Activated CD4-positive, alpha-beta T cell treated with anti-CD3 and anti-CD28 coated beads for 24 hours (primary cell): ENCODE measurements at regions not wholly inside any gene's neighbourhood (a gene's known extent, or its start where the extent isn't known, plus 50 kb on each side); places are given as distances from the start of the nearest gene placed in this dataset.
"Not testable (repeated sequence)": the region's sequence is repeated elsewhere in the genome, so short reads cannot be mapped to it uniquely, and the experiment has no call there.

ENCODE experiments used
- DNase-seq, 2 donors: peaks; one replicate each; pipeline ENCODE4 v3.0.0-alpha.2; 2020; ENCODE audit warnings: low read depth in 2 of 2

DNA sequence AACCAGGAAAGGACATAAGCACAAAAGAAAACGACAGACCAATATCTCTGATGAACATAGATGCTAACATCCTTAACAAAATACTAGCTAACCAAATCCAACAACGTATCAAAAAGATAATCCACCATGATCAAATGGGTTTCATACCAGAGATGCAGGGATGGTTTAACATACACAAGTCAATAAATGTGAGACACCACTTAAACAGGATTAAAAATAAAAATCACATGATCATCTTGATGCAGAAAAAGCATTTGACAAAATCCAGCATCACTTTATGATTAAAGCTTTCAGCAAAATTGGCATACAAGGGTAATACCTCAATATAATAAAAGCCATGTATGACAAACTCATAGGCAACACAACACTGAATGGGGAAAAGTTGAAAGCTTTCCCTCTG lies 138.4 kb downstream of the ADCYAP1 start:
- not testable (repeated sequence) for DNase-seq

DNA sequence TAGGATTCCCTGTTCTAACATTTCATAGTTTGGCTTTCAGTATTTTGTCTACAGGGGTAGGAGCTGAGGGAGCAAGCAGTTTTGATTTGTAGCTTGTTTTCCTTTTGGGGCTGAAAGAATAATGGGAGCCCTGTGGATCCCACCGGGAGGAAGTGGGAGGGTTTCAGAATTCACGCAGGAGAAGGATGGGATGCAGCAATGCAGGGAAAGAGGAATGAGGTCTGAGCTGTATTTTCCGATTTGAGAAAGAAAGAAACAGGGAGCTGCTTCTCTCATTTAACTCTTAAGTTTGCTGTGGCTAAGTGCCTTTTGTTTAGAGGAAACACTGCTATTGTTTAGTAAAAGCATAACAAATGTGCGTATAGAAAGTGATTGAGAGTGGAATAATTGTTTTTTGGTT lies 141.0 kb downstream of the ADCYAP1 start:
- DNase-seq, result no peak

DNA sequence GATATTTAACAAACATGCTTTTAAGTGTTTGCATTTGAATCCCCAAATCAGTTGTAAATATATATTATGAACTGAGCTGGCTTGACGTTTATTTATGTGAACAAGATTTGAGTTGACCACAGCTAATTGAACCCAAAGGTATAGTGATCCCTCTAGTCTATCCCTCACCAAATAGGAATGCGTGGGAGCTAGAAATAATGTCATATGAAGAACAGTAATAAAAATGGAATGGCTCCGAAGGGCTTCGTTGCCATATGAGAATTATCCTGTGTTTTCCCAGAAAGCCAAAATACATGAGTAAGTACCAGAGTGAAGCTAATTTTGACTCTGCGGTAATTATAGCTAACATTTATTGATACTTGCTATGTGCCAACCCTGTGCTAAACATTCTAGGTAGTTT lies 142.7 kb downstream of the ADCYAP1 start:
- no peak for DNase-seq

DNA sequence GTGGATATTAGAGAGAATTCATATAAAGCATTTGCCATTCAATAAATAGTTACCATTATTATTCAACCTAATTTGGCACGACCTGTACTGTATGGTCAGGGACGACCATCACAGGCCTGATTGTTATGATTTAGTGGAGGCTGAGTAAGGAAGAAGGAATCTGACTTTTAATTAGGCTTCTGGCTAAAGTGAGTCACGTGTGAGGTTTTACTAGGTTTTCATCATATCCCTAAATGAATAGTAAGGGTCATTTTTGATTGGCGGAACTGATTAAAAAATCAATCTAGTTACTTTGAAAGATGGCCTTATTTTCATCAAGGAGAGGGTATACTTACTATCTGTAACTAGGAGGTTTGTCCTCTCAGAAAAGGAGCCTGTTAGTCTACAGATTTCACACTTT lies 143.4 kb downstream of the ADCYAP1 start:
- no peak for DNase-seq

DNA sequence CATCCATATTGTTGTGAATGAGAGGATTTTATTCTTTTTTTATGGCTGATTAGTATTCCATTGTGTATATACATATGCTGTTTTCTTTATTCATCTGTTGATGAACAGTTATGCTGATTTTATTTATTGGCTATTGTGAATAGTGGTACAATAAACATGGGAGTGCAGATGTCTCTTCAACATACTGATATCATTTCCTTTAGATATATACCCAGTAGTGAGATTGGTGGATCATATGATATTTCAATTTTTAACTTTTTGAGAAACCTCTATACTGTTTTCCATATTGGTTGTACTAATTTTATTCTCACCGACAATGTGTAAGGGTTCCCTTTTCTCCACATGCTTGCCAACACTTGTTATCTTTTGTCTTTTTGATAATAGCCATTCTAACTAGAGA lies 144.5 kb downstream of the ADCYAP1 start:
- DNase-seq, result no peak

DNA sequence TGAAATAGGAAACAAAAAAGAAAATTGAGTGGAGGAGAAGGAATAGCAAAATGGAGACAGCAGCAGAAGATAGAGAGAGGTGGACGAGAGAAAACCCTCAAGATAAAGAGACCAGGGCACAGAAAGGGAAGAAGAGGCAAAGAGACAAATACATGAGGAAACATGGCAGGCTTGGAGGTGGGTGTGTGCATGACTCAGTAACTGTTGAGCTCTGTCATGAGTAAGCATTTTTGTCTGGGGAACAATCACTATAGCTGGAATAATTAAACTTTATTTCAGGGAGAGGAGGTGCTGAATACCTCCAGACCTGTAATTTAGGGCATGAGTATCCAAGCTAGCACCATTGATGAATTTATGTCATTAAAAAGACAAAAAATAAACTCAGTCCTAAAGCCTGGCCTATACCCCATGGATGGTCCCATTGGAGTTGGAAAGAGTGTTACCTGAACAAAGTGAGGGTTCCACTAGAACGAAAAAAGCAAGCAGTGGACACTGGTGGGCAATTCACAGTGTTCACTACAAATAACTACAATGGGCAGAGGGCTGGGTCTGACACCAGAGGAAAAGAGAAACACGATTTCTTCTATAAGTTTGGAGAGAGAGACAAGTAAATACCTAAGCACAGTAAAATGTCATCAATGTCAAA lies 145.5 kb downstream of the ADCYAP1 start:
- no peak for DNase-seq

DNA sequence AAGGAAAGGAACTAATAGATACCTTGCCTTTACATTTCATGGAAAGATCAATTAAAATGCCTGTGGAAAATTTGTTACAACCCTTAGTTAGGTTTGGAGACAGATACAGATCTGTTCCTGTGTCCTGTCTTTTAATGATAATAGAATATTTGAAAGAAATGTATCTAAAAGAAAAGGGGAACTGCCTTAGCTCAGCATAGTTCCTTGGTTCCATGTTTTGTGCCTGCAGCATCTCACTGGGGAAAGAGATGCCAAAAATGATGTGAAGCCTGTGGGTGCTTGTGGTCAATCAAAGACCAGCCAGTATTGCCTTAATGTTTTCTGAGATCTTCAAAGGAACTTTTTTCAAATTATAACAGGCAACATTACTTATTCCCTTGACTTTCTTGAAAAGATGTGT lies 147.6 kb downstream of the ADCYAP1 start:
- DNase-seq, result no peak

DNA sequence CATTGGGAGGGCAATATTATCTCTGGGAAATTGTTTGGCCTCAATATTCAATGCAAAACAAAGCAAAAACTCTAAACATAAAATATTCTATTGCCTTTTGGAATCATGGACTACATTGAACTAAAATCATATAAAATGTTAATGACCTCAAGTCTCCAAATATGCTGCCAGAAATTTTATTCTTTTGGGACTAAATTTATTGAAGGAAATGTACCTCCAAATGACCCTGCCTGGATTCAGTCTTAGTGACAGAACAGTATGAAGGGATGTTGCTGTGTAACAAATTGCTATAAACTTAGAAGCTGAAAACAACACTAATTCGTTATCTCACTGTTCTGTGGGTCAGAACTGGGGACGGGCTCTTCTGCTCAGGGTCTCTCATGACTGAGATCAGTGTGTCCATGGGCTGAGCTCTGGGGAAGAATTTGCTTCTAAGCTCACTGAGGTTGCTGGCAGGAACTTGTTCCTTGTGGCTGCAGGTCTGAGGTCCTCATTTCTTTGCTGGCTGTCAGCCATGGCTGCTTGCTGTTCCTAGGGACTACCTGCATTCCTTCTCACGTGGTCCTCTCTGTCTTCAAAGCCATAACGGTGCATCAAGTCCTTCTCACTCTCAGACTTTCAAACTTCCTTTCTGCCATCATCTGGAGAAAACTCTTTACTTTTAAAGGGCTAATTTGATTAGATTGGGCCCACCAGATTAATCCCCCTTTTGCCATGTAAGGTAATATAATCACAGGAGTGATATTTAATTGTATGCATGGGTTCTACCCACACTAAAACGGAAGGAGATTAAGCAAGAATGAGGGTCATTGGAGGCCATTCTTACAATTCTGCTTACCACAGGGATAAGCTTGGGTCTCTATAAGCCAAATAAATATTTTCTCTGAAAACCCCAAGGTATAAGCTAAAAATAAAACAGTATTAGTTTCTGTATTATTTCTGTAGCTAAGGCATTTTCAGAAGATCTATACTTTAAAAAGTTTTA lies 149.0 kb downstream of the ADCYAP1 start:
- no peak for DNase-seq

DNA sequence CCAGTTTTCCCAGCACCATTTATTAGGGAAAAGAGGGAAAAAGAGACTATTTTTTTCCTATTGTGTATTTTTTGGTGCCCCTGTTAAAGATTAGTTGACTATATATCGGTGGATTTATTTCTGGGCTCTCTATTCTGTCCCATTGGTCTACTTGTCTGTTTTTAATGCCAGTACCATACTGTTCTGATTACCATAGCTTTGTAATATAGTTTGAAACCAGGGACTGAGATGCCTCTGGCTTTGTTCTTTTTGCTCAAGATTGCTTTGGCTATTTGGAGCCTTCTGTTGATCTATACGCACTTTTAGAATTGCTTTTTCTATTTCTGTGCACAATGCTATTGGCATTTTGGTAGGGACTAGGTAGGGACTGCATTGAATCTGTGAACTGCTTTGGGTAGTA lies 151.7 kb downstream of the ADCYAP1 start:
- no peak for DNase-seq

DNA sequence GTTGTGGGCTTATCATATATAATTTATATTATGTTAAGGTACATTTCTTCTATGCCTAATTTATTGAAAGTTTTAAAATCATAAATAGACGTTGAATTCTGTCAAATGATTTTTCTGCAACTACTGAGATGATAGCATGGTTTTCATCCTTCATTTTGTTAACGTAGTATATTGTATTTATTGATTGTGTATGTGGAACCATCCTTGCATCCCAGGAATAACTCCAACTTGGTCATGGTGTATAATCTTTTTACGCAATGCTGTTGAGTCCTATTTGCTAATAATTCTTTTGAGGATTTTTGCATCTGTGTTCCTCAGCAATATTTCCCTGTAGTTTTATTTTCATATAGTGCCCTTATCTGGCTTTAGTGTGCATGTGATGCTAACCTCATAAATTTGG lies 152.7 kb downstream of the ADCYAP1 start:
- DNase-seq, result no peak

DNA sequence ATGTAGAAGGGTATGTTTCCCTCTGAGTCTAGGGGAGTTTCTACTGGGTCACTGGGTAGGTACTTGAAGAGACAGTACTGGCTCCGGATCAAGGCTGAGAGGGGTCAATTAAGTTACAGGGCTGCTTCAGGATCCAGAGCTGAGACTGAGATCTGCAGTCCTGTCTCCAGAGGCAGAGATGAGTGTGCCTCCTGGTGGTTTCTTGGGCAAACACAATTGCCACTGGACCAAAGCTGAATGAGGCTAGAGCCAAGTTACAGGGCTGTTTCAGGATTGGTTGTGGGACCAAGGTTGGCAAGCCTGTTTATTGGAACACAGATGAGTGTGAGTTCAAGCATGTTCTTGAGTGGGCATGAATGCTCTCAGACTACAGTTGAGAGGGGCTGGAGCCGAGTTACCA lies 157.9 kb downstream of the ADCYAP1 start:
- no peak for DNase-seq

DNA sequence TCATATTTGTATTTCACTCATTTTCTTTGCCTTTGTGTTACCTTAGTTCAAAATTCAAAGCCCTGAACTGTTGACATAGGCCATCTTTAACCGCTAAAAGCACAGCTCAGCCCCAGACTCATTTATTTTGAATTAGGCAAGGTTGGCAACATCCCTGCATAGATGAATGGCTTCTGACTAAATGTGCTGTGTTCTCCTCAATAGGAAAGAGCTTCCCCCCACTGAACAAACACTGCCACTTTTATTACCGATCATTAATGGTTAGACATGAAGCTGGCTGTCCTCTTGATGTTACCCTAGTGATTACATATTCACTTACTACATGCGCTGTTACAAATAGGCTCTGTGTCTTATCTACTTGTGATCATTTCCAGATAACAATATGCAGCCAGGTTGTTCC lies 170.7 kb downstream of the ADCYAP1 start:
- DNase-seq, result no peak

DNA sequence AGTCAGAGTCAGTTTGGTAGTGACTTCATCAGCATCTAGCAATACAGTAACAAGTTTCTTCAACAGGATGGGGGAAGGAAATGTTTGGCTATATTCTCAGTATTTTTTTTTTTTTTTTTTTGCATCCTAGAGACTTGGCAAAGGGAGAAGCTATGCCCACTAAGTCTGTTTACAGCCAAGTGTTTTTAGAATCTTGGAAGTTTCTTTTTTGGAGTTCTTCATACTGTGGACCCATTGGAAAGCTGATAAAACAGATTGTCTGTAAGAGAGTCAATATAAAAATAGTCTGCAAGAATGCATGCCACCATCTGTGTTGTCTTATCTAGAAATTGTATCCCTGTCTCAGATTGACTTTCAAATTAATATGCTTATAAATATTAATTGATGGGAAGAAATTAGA lies 171.2 kb downstream of the ADCYAP1 start:
- no peak for DNase-seq

DNA sequence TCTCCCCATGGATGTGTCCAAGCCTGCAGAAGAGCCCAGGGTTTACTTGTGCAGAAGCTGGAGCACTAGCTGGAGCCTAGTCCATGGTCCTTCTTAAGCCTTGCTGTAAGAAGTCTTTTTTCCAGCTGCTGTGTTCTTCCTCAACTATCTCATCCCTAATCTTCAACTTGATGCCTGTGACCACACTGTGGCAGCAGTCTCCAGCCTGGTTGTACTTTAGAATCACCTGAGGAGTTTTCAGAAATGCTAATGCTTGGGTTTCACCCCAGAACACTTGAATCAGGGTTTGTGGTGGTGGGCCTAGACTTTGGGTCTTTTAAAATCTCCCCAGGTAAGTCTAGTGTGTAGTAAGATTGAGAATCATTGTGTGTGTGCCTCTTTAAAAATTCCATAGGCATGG lies 173.6 kb downstream of the ADCYAP1 start:
- DNase-seq, result no peak

DNA sequence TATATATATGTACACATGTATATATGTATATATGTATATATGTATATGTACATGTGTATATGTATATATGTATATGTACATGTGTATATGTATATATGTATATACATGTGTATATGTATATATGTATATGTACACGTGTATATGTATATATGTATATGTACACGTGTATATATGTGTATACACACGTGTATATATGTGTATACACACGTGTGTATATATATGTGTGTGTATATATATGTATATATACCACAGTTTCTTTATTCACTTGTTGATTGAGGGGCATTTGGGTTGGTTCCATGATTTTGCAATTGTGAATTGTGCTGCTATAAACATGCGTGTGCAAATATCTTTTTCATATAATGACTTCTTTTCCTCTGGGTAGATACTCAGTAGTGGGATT lies 179.0 kb downstream of the ADCYAP1 start:
- DNase-seq, result not testable (repeated sequence)

DNA sequence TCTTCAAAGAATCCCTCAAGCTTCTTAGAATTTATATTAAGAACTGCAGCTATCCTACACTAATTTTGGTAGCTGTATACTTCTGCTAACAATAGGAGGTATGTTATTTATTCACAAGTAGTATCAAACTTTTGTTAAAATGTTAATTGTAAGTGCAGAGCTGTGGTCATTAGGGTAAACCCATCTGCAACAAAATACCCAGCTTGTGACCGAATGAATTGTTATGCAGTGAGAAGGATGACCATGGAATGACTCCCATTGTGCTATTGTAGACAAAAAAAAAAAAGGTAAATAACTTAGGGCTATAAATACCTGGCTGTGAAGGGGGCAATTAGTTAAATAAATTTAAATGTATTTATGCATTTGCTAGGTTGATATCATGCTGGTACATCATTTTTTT lies 186.1 kb downstream of the ADCYAP1 start:
- no peak for DNase-seq

DNA sequence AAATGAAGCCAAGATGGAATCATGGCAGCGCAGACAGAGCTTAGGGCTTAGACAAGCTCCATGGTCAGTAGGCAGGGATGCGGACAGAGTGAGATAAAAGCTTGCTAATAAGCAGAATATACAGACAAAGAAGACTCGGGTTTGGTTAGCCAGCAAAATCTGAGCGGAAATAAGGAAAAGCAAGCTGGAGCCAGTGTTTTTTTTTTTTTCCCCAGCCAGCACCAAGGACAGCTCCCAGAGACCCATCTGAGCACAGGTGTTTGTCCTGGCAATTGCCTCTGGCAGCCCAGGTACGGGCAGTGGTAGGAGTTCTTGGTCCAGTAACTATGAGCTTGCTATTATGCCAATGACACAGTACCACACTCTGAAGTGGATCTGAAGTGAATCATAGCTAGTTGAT lies 187.6 kb downstream of the ADCYAP1 start:
- DNase-seq, result no peak

DNA sequence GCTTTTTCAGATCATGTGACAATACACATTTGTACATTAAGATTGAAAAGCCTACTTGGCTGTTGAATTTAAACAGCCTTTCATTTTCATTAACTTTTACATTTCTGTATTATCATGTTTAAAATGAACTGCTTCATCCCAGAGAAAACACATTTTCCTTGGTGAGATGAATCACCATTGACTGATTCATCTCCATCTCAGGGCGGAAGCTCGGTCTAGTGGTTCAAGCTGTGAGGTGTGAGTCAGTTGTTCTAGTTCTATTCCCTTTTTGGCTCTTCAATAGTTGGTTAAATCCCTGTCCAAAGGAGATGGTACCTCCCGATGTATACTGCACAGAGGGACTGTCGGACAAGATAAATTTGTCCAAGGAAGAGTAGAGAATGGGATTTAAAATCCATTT lies 189.7 kb downstream of the ADCYAP1 start:
- DNase-seq, result no peak

DNA sequence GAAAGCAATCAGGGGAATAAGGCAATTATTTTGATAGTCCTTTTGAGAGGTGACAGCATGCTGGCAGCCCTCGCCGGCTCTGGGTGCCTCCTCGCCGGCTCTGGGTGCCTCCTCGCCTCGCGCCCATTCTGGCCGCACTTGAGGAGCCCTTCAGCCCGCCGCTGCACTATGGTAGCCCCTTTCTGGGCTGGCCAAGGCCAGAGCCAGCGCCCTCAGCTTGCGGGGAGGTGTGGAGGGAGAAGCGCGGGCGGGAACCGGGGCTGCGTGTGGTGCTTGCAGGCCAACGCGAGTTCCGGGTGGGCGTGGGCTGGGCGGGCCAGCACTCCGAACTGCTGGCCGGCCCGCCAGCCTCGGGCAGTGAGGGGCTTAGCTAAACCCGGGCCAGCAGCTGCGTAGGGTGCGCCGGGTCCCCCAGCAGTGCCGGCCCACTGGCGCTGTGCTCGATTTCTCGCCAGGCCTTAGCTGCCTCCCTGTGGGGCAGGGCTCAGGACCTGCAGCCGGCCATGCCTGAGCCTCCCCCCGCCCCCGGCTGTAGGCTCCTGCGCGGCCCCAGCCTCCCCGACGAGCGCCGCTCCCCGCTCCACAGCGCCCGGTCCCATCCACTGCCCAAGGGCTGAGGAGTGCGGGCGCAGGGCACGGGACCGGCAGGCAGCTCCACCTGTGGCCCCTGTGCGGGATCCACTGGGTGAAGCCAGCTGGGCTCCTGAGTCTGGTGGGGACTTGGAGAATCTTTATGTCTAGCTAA lies 193.5 kb downstream of the ADCYAP1 start:
- DNase-seq, result not testable (repeated sequence)

DNA sequence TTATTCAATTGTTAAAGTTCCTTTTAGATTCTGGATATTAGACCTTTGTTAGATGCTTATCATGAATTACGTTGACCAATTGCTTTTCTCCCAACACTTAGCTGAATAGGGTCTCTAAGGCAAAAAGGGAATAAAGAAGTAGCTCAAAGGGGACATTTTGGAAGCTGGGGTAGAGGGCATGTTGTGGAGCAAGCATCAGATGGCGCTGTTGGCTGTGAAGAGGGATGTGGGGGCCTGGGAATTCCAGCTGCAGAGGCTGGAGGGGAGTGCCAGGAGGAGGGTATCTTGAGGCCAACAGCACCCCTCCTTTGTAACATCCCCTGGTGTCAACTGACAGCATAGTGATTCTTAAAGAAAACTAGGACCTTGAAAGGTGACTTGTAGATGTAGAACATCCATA lies 198.2 kb downstream of the ADCYAP1 start:
- no peak for DNase-seq

DNA sequence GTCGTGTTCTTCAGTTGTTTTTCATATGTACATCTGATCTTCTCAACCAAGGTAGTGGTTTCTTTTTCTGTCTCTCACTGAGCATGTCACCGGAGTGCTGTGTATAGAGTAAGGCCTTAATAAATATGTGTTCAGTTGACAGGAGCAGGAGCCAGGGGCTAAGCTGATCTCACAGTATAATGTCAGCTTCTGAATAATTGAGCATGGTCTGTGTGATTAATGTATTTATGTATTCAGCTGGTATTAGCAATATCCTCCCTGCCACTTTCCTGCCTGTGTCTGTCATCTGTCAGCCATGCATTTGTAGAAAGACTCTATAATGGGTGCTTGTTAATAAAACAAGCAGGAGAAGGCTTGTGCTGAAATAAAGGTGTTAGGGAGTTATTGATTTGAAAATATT lies 198.9 kb downstream of the ADCYAP1 start:
- no peak for DNase-seq

DNA sequence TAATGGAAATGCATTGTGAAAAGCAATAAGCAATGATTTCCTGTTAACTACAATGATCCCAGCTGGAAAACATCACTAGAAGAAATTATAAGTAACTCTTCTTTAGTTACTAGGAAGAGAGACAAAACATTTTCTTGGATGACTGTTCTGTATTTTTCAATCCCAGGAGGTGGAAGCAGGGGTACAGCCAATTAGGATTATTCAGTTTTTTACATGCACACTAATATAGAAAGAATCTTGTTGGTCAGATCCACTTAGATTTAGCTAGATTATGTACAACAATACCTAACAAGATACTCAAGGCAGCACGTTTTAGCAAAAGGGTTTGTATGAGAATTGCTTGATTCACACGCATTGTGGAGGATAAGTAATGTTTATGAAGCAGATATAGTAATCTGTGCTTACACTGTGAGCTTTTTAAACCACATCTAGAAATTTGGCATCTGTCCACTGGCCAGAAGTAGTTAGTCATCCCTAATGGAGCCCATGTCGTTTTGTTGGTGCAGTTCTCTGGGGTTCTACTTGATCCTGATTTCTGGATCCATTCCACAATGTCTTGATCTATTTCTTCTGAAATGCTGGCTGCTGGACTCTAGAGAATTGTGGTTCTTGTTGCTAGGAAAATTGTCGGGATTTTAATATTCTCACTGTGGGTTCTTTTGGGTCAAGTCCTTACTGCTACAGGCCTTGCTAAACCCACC lies 199.7 kb downstream of the ADCYAP1 start:
- no peak for DNase-seq
